Ectodermal cell (in vitro differentiated cells): ENCODE measurements at regions not wholly inside any gene's neighbourhood (a gene's known extent, or its start where the extent isn't known, plus 50 kb on each side); places are given as distances from the start of the nearest gene placed in this dataset.

Experiments
- H3K27ac ChIP-seq: 2 replicates; pipeline ENCODE4 v1.7.0; 2013; ENCODE audit warnings: mild to moderate bottlenecking, low read depth, low read length; ENCODE audit not compliant: insufficient read depth, poor library complexity, severe bottlenecking
- H3K27me3 ChIP-seq: 2 replicates; pipeline ENCODE4 v1.7.0; 2013; ENCODE audit warnings: mild to moderate bottlenecking, low read length; ENCODE audit not compliant: insufficient read depth, control insufficient read depth, poor library complexity, severe bottlenecking
- H3K36me3 ChIP-seq: one replicate; pipeline ENCODE4 v1.7.0; 2013; ENCODE audit warnings: low read length; ENCODE audit not compliant: control insufficient read depth, insufficient read depth
- H3K4me1 ChIP-seq: one replicate; pipeline ENCODE4 v1.7.0; 2013; ENCODE audit warnings: low read length; ENCODE audit not compliant: control insufficient read depth, insufficient read depth
- H3K4me3 ChIP-seq: 2 replicates; pipeline ENCODE4 v1.7.0; 2013; ENCODE audit warnings: low read depth, low read length, control low read depth; ENCODE audit not compliant: insufficient read depth
- H3K9me3 ChIP-seq: 2 replicates; pipeline ENCODE4 v1.7.0; 2013; ENCODE audit warnings: mild to moderate bottlenecking, low read length, moderate library complexity; ENCODE audit not compliant: control insufficient read depth
- WGBS, 2 experiments: methylation state at CpG; one replicate each; pipeline ENCODE4 v1.1.7; 2013; ENCODE audit warnings: missing lambda C conversion rate in 2 of 2; 5-methylcytosine and 5-hydroxymethylcytosine counted together

- Histone ChIP-seq H3K4me3 (no peak overlapping the region), H3K27me3 (no peaks in the 10 kb centered on the region), H3K27ac (no peak overlapping the region), H3K9me3 (no peaks in the 10 kb centered on the region), H3K36me3 (no peaks in the 10 kb centered on the region), H3K4me1 (no peaks in the 10 kb centered on the region)
- WGBS, 2 experiments: 86 to 96% methylated on average over 3 of the region's 3 CpGs
Observed at GRCh38 chr4:126715681-126716080, 917.1 kb upstream of the INTU start.

GRCh38 chr4:126718136-126718535 is 914.6 kb upstream of the INTU start:
- H3K4me3 ChIP-seq: no peak overlapping the region

GRCh38 chr4:126719852-126720251 is 912.9 kb upstream of the INTU start:
- Histone ChIP-seq H3K4me1 (no peaks in the 10 kb centered on the region), H3K36me3 (no peaks in the 10 kb centered on the region), H3K9me3 (no peaks in the 10 kb centered on the region), H3K27ac (no peak overlapping the region), H3K27me3 (no peaks in the 10 kb centered on the region), H3K4me3 (no peak overlapping the region)
- 92 to 93% methylated on average over 3 of the region's 3 CpGs for WGBS, 2 experiments

More at GRCh38 chr4:126718136-126718535, 914.6 kb upstream of the INTU start:
- no peaks in the 10 kb centered on the region for H3K27me3 ChIP-seq
- 91 to 93% methylated on average over 4 of the region's 4 CpGs for WGBS, 2 experiments
- H3K36me3 ChIP-seq: no peaks in the 10 kb centered on the region
- H3K9me3 ChIP-seq: no peaks in the 10 kb centered on the region
- H3K27ac ChIP-seq: no peak overlapping the region
- H3K4me1 ChIP-seq: no peaks in the 10 kb centered on the region

DNA sequence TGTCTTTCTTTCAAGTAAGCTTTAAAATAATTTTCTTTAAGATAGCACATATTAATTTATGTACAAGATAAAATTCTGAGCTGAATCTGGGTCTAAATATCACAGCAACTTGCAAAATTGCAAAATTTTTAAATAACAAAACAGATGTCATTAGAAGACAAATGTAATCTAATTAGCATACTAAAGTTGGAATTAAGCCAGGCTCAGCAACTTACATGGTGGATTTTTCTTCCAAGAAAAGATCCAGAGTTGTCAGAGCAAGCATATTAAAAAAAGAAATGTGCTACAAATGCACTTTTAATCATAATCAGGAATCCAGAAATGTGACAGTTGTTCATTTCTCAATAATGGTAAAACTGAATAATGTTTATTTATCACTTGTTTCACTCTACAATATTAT is 906.9 kb upstream of the INTU start:
- Histone ChIP-seq H3K4me3 (no peak overlapping the region), H3K9me3 (no peaks in the 10 kb centered on the region), H3K36me3 (no peaks in the 10 kb centered on the region), H3K4me1 (no peaks in the 10 kb centered on the region), H3K27ac (no peak overlapping the region), H3K27me3 (no peaks in the 10 kb centered on the region)

GRCh38 chr4:126727461-126727860 is 905.3 kb upstream of the INTU start:
- H3K4me3 ChIP-seq: no peak overlapping the region
- no peaks in the 10 kb centered on the region for H3K27me3 ChIP-seq
- no peak overlapping the region for H3K27ac ChIP-seq
- H3K9me3 ChIP-seq: no peaks in the 10 kb centered on the region
- no peaks in the 10 kb centered on the region for H3K36me3 ChIP-seq
- WGBS, 2 experiments: 88 to 95% methylated on average over 1 of the region's 1 CpG
- H3K4me1 ChIP-seq: no peaks in the 10 kb centered on the region

- Histone ChIP-seq H3K4me1 (no peaks in the 10 kb centered on the region), H3K4me3 (no peak overlapping the region), H3K36me3 (no peaks in the 10 kb centered on the region), H3K9me3 (no peaks in the 10 kb centered on the region), H3K27me3 (no peaks in the 10 kb centered on the region), H3K27ac (no peak overlapping the region)
- WGBS, 2 experiments: 86 to 100% methylated on average over 1 of the region's 2 CpGs
Observed at GRCh38 chr4:126731062-126731461, 901.7 kb upstream of the INTU start.

- H3K27ac ChIP-seq: no peak overlapping the region
- H3K9me3 ChIP-seq: no peaks in the 10 kb centered on the region
- no peaks in the 10 kb centered on the region for H3K27me3 ChIP-seq
- 60% methylated on average over 1 of the region's 3 CpGs; no CpG with 5 or more reads in 1 of the 2 experiments for WGBS, 2 experiments
- no peaks in the 10 kb centered on the region for H3K4me1 ChIP-seq
- H3K4me3 ChIP-seq: no peak overlapping the region
- H3K36me3 ChIP-seq: no peaks in the 10 kb centered on the region
Observed at GRCh38 chr4:126733301-126733700, 899.5 kb upstream of the INTU start.

- Histone ChIP-seq H3K4me1 (no peaks in the 10 kb centered on the region), H3K27me3 (no peaks in the 10 kb centered on the region), H3K36me3 (no peaks in the 10 kb centered on the region), H3K9me3 (no peaks in the 10 kb centered on the region), H3K4me3 (no peak overlapping the region), H3K27ac (no peak overlapping the region)
- 11 to 20% methylated on average over 1 of the region's 2 CpGs for WGBS, 2 experiments
Observed at GRCh38 chr4:126734465-126734864, 898.3 kb upstream of the INTU start.

- Histone ChIP-seq H3K27me3 (no peaks in the 10 kb centered on the region), H3K36me3 (no peaks in the 10 kb centered on the region), H3K4me1 (no peaks in the 10 kb centered on the region), H3K27ac (no peak overlapping the region), H3K9me3 (no peaks in the 10 kb centered on the region), H3K4me3 (no peak overlapping the region)
- WGBS, 2 experiments: 91 to 100% methylated on average over 2 to 3 of the region's 3 CpGs
Observed at GRCh38 chr4:126735294-126736132, 897.2 kb upstream of the INTU start.

GRCh38 chr4:126736133-126736518 is 896.6 kb upstream of the INTU start:
- no peaks in the 10 kb centered on the region for H3K36me3 ChIP-seq
- no peak overlapping the region for H3K4me3 ChIP-seq
- no peaks in the 10 kb centered on the region for H3K9me3 ChIP-seq
- no peaks in the 10 kb centered on the region for H3K4me1 ChIP-seq
- H3K27ac ChIP-seq: no peak overlapping the region
- no peaks in the 10 kb centered on the region for H3K27me3 ChIP-seq
- 94 to 98% methylated on average over 1 of the region's 3 CpGs for WGBS, 2 experiments
